MCF 10A (cell line): ENCODE measurements at regions not wholly inside any gene's neighbourhood (a gene's known extent, or its start where the extent isn't known, plus 50 kb on each side); places are given as distances from the start of the nearest gene placed in this dataset.

Experiments
- BruUV-seq: library from RNA; stranded (reverse); fragments of 400-500 nt; replicated peaks from 2 replicates; lab custom pipeline; 2021; lab: Mats Ljungman, UMichigan
- CTCF ChIA-PET: fragments of 300-600 bp; sonication (Branson Sonifier 250); formaldehyde crosslinking; extraction: SDS; loops from one replicate; lab custom pipeline; 2021; ENCODE audit warnings: antibody characterized with exemption, inconsistent platforms; lab: Yijun Ruan, JAX
- POLR2A ChIA-PET: fragments of 300-600, 350-650 bp; sonication (Branson Sonifier 250); formaldehyde crosslinking; extraction: SDS; loops from one replicate; lab custom pipeline; 2020; ENCODE audit warnings: antibody characterized with exemption, inconsistent platforms; lab: Yijun Ruan, JAX
- DNase-seq: peaks from one replicate; pipeline ENCODE4 v3.0.0-alpha.2; 2018; ENCODE audit not compliant: unreplicated experiment
- H3K27ac Mint-ChIP-seq: one replicate; pipeline ENCODE4 v1.8.0; 2022; ENCODE audit warnings: mild to moderate bottlenecking, low read depth, mixed read lengths; ENCODE audit not compliant: unreplicated experiment
- H3K27me3 Mint-ChIP-seq: one replicate; pipeline ENCODE4 v1.8.0; 2022; ENCODE audit warnings: mixed read lengths; ENCODE audit not compliant: insufficient read depth, unreplicated experiment
- H3K36me3 Mint-ChIP-seq: one replicate; pipeline ENCODE4 v1.8.0; 2022; ENCODE audit warnings: mild to moderate bottlenecking, moderate library complexity, mixed read lengths; ENCODE audit not compliant: insufficient read depth, unreplicated experiment
- H3K4me1 Mint-ChIP-seq: one replicate; pipeline ENCODE4 v1.8.0; 2022; ENCODE audit warnings: mixed read lengths; ENCODE audit not compliant: insufficient read depth, unreplicated experiment
- H3K4me3 Mint-ChIP-seq: one replicate; pipeline ENCODE4 v1.8.0; 2022; ENCODE audit warnings: mild to moderate bottlenecking, moderate library complexity, mixed read lengths; ENCODE audit not compliant: unreplicated experiment
- H3K9me3 Mint-ChIP-seq: one replicate; pipeline ENCODE4 v1.8.0; 2022; ENCODE audit warnings: mixed read lengths; ENCODE audit not compliant: unreplicated experiment
- intact Hi-C: fragments of 100-400 bp; cut with micrococcal nuclease; formaldehyde crosslinking; loops from 2 replicates; pipeline ENCODE4 v1.14.1; 2022
- TF ChIP-seq, protein P1 (sequence below): fragments of 200-600 bp; IDR thresholded peaks from one replicate; pipeline ENCODE4 v1.8.0; 2022; ENCODE audit warnings: antibody characterized with exemption, mild to moderate bottlenecking; ENCODE audit not compliant: unreplicated experiment

DNA sequence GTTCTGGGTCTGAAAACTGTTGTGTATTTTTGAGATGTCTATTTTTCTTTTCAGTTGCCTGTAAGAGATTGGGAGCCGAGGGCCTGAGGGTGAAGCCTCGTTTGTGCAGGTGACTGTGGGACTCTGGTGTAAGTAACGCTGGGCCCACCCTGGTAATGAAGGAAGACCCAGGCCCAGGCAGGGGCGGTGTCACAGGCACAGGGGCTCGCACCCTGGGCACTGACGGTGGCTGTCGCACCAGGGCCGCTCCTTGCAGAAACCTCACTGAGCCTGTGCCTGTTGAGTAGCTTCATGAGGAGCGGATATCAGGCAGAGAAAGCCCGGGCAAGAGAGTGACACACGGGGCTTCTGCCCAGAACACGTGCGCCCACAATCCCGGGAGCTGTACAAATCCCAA is 541.4 kb downstream of the TRIML1 start:
- ChIA-PET CTCF (no interaction called here), POLR2A (no interaction called here)
- BruUV-seq, result no TSS peak
- H3K36me3 Mint-ChIP-seq, result no peaks in the 10 kb centered on the region
- intact Hi-C loops, result no loop called here
- H3K27me3 Mint-ChIP-seq, result no peaks in the 10 kb centered on the region
- DNase-seq, result no peak
- H3K9me3 Mint-ChIP-seq, result peaks cover 4% of the 10 kb centered on the region
- no peak overlapping the region for H3K27ac Mint-ChIP-seq
- H3K4me3 Mint-ChIP-seq, result no peak overlapping the region
- TF ChIP-seq, protein P1, sequence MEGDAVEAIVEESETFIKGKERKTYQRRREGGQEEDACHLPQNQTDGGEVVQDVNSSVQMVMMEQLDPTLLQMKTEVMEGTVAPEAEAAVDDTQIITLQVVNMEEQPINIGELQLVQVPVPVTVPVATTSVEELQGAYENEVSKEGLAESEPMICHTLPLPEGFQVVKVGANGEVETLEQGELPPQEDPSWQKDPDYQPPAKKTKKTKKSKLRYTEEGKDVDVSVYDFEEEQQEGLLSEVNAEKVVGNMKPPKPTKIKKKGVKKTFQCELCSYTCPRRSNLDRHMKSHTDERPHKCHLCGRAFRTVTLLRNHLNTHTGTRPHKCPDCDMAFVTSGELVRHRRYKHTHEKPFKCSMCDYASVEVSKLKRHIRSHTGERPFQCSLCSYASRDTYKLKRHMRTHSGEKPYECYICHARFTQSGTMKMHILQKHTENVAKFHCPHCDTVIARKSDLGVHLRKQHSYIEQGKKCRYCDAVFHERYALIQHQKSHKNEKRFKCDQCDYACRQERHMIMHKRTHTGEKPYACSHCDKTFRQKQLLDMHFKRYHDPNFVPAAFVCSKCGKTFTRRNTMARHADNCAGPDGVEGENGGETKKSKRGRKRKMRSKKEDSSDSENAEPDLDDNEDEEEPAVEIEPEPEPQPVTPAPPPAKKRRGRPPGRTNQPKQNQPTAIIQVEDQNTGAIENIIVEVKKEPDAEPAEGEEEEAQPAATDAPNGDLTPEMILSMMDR, result no peak
- H3K4me1 Mint-ChIP-seq, result peaks cover 7% of the 10 kb centered on the region

DNA sequence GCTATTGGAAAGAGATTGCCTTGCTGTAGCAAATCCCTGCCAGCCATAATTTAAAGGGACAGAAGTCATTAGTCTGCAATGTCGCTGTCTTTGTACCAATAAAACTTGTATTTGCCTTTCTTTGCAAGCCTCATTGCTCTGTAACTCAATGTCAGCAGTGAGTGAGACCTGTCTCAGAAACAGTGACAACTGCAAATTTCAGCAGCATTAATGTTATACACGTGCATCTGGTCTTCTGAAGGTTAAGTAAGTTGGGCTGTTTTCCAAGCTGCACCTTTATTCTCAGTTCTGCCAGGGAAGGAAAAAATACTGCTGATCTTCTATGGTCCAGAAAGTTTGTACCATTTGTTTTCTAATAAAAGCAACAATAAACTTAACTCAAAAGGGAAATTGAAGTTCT is 543.1 kb downstream of the TRIML1 start:
- CTCF ChIA-PET, result no interaction called here
- H3K9me3 Mint-ChIP-seq, result no peaks in the 10 kb centered on the region
- DNase-seq, result no peak
- H3K27me3 Mint-ChIP-seq, result no peaks in the 10 kb centered on the region
- peaks cover 7% of the 10 kb centered on the region for H3K4me1 Mint-ChIP-seq
- TF ChIP-seq, protein P1, result no peak
- intact Hi-C loops, result no loop called here
- POLR2A ChIA-PET, result no interaction called here
- H3K36me3 Mint-ChIP-seq, result no peaks in the 10 kb centered on the region
- BruUV-seq, result no TSS peak
- no peak overlapping the region for H3K4me3 Mint-ChIP-seq
- no peak overlapping the region for H3K27ac Mint-ChIP-seq

DNA sequence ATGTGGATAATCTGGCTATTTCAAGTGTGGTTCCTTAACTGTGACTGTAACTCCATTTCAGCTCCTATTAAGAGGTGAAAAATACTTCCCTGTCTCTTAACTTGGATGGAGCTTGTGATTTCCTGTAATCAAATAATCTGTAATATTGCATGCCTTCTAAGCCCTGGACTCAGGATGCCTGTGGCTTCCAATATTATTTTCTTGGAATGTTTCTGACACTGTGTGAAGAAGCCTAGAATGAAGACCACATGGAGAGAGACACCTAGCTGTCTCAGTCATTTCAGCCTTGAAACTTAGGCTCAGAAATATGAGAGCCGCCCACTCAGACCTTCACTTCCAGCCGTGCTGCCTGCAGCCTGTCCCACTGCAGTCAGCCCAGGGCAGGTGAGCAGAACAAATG is 544.3 kb downstream of the TRIML1 start:
- no peaks in the 10 kb centered on the region for H3K9me3 Mint-ChIP-seq
- ChIA-PET POLR2A (no interaction called here), CTCF (no interaction called here)
- peaks cover 7% of the 10 kb centered on the region for H3K4me1 Mint-ChIP-seq
- H3K27ac Mint-ChIP-seq, result no peak overlapping the region
- no peaks in the 10 kb centered on the region for H3K36me3 Mint-ChIP-seq
- H3K4me3 Mint-ChIP-seq, result no peak overlapping the region
- intact Hi-C loops, result no loop called here
- TF ChIP-seq, protein P1, result no peak
- no peak for DNase-seq
- no TSS peak for BruUV-seq
- no peaks in the 10 kb centered on the region for H3K27me3 Mint-ChIP-seq

DNA sequence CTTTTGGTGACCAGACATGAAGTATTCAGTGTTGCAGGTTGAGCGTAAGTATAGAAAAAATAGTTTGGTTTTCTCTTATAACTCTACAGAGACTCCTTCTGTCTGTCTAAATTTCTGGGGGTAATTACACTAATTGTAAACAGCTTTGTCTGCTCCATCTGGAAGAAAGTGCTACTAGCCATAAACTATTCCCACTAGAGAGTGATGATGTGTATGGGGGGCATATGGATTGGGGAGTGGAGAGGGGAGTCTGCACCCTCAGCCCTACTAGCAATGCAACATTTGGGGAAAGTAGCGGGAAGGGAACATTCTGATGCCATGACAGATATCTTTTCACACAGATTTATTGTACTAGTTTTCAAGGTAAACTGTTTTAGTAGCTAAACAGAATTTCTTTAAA is 549.7 kb downstream of the TRIML1 start:
- CTCF ChIA-PET, result interaction anchor here (1.0 kb wide), 1 partner anchor 23 kb away, joined by 3 read pairs; no protein-coding TSS in a partner anchor
- TF ChIP-seq, protein P1, result no peak
- no peak for DNase-seq
- intact Hi-C loops, result no loop called here
- BruUV-seq, result no TSS peak
- no peaks in the 10 kb centered on the region for H3K36me3 Mint-ChIP-seq
- H3K4me1 Mint-ChIP-seq, result peaks cover 5% of the 10 kb centered on the region
- no peak overlapping the region for H3K27ac Mint-ChIP-seq
- H3K9me3 Mint-ChIP-seq, result no peaks in the 10 kb centered on the region
- POLR2A ChIA-PET, result no interaction called here
- H3K4me3 Mint-ChIP-seq, result no peak overlapping the region
- H3K27me3 Mint-ChIP-seq, result no peaks in the 10 kb centered on the region
